Activated B cell treated with CpG ODN at 0.5 μM for 24 hours (primary cell): ENCODE measurements at regions not wholly inside any gene's neighbourhood (a gene's known extent, or its start where the extent isn't known, plus 50 kb on each side); places are given as distances from the start of the nearest gene placed in this dataset.

Experiments used
- ATAC-seq: fragments of 200-7000 bp; cut with Tn5 transposase; one replicate; pipeline ENCODE4 v1.10.0; 2021; ENCODE audit warnings: low read depth, mild to moderate bottlenecking, moderate library complexity
- CTCF ChIA-PET: fragments of 350-600 bp; sonication (Branson Sonifier 250); formaldehyde crosslinking; loops from one replicate; lab custom pipeline; 2021; ENCODE audit warnings: antibody characterized with exemption; lab: Charles Lee
- POLR2A ChIA-PET: fragments of 350-600 bp; sonication (Branson Sonifier 250); formaldehyde crosslinking; loops from one replicate; lab custom pipeline; 2021; ENCODE audit warnings: antibody characterized with exemption; lab: Charles Lee
- DNase-seq: peaks from one replicate; pipeline ENCODE4 v3.0.0; 2022
- H3K27ac Mint-ChIP-seq: one replicate; pipeline ENCODE4 v1.8.0; 2020; ENCODE audit warnings: mixed read lengths
- H3K27me3 Mint-ChIP-seq: one replicate; pipeline ENCODE4 v1.8.0; 2021; ENCODE audit warnings: mixed read lengths
- H3K36me3 Mint-ChIP-seq: one replicate; pipeline ENCODE4 v1.8.0; 2021; ENCODE audit warnings: low read depth, mixed read lengths
- H3K4me1 Mint-ChIP-seq: one replicate; pipeline ENCODE4 v1.8.0; 2021; ENCODE audit warnings: mixed read lengths
- H3K4me3 Mint-ChIP-seq: one replicate; pipeline ENCODE4 v1.8.0; 2020; ENCODE audit warnings: mild to moderate bottlenecking, mixed read lengths
- H3K9me3 Mint-ChIP-seq: one replicate; pipeline ENCODE4 v1.8.0; 2020; ENCODE audit warnings: mixed read lengths
- CTCF ChIP-seq: fragments of 200-600 bp; IDR thresholded peaks from one replicate; pipeline ENCODE4 v1.8.0; 2022; ENCODE audit warnings: antibody characterized with exemption, mild to moderate bottlenecking
- intact Hi-C: fragments of 100-400 bp; cut with micrococcal nuclease; formaldehyde crosslinking; loops from one replicate; pipeline ENCODE4 v1.15.1; 2024

- TF ChIP-seq CTCF = no peak
- Mint-ChIP-seq H3K4me1 (peaks cover 24% of the 10 kb centered on the region), H3K27ac (no peak overlapping the region), H3K9me3 (no peaks in the 10 kb centered on the region), H3K36me3 (no peaks in the 10 kb centered on the region), H3K4me3 (no peak overlapping the region), H3K27me3 (no peaks in the 10 kb centered on the region)
- no peak for ATAC-seq
- DNase-seq = no peak
- CTCF ChIA-PET = interaction anchor here (1.0 to 4.0 kb wide), 4 partner anchors 66 to 156 kb away, joined by 3 to 26 read pairs (median 10); no protein-coding TSS in a partner anchor
- intact Hi-C loops = loop anchor here (10.0 kb wide), 1 partner anchor 446 kb away; no protein-coding TSS in a partner anchor
- POLR2A ChIA-PET = interaction anchor here (0.7 kb wide), 1 partner anchor 11 kb away, joined by 4 read pairs; no protein-coding TSS in a partner anchor
These were observed 60.5 kb upstream of the PMAIP1 start for GRCh38 chr18:59839246-59839645.

GRCh38 chr18:59837586-59837985 lies 62.2 kb upstream of the PMAIP1 start:
- peak; percentile 69 for ATAC-seq
- CTCF ChIA-PET = interaction anchor here (0.7 to 4.0 kb wide), 13 partner anchors 45 to 712 kb away, joined by 3 to 26 read pairs (median 3); partner anchors contain the start of gene PMAIP1
- Mint-ChIP-seq H3K27me3 (no peaks in the 10 kb centered on the region), H3K4me1 (peaks cover 27% of the 10 kb centered on the region), H3K9me3 (no peaks in the 10 kb centered on the region), H3K36me3 (no peaks in the 10 kb centered on the region), H3K4me3 (no peak overlapping the region), H3K27ac (no peak overlapping the region)
- POLR2A ChIA-PET = interaction anchor here (0.6 to 3.5 kb wide), 2 partner anchors 12 to 62 kb away, joined by 3 to 26 read pairs; partner anchors contain the start of gene PMAIP1
- intact Hi-C loops = loop anchor here (1.0 to 10.0 kb wide), 7 partner anchors 48 to 712 kb away; partner anchors contain the start of gene PMAIP1
- no peak for DNase-seq
- TF ChIP-seq CTCF = peak; percentile 47

GRCh38 chr18:59835605-59836379 lies 64.0 kb upstream of the PMAIP1 start:
- DNase-seq (no peak), ATAC-seq (peak; percentile 60)
- H3K9me3 Mint-ChIP-seq = no peaks in the 10 kb centered on the region
- ChIA-PET POLR2A (interaction anchor here (0.9 to 3.5 kb wide), 2 partner anchors 64 to 73 kb away, joined by 3 to 26 read pairs; partner anchors contain the start of gene PMAIP1), CTCF (interaction anchor here (0.7 to 4.0 kb wide), 7 partner anchors 12 to 714 kb away, joined by 3 to 26 read pairs (median 4); partner anchors contain the start of gene PMAIP1)
- peak overlapping the region; percentile 54 for H3K27ac Mint-ChIP-seq
- intact Hi-C loops = loop anchor here (10.0 kb wide), 1 partner anchor 449 kb away; no protein-coding TSS in a partner anchor
- H3K4me3 Mint-ChIP-seq = peak overlapping the region; percentile 1
- no peaks in the 10 kb centered on the region for H3K36me3 Mint-ChIP-seq
- no peaks in the 10 kb centered on the region for H3K27me3 Mint-ChIP-seq
- H3K4me1 Mint-ChIP-seq = peaks cover 27% of the 10 kb centered on the region
- no peak for TF ChIP-seq CTCF

GRCh38 chr18:59834267-59834666 lies 65.5 kb upstream of the PMAIP1 start:
- DNase-seq (no peak), ATAC-seq (peak; percentile 34)
- TF ChIP-seq CTCF = no peak
- Mint-ChIP-seq H3K4me3 (no peak overlapping the region), H3K27ac (peak overlapping the region; percentile 69), H3K27me3 (no peaks in the 10 kb centered on the region), H3K36me3 (no peaks in the 10 kb centered on the region), H3K4me1 (peaks cover 27% of the 10 kb centered on the region), H3K9me3 (no peaks in the 10 kb centered on the region)
- POLR2A ChIA-PET = interaction anchor here (1.3 kb wide), 1 partner anchor 66 kb away, joined by 6 read pairs; no protein-coding TSS in a partner anchor
- intact Hi-C loops = loop anchor here (10.0 kb wide), 1 partner anchor 451 kb away; no protein-coding TSS in a partner anchor
- CTCF ChIA-PET = interaction anchor here (1.5 kb wide), 1 partner anchor 160 kb away, joined by 4 read pairs; no protein-coding TSS in a partner anchor
